NCI-H146 treated with DMSO at 0.1 percent for 48 hours (cell line): ENCODE measurements at regions not wholly inside any gene's neighbourhood (a gene's known extent, or its start where the extent isn't known, plus 50 kb on each side); places are given as distances from the start of the nearest gene placed in this dataset.

ENCODE experiments used
- DNase-seq: peaks from one replicate; lab custom pipeline; 2025; ENCODE audit not compliant: unreplicated experiment; lab: John Stamatoyannopoulos, UW

DNA sequence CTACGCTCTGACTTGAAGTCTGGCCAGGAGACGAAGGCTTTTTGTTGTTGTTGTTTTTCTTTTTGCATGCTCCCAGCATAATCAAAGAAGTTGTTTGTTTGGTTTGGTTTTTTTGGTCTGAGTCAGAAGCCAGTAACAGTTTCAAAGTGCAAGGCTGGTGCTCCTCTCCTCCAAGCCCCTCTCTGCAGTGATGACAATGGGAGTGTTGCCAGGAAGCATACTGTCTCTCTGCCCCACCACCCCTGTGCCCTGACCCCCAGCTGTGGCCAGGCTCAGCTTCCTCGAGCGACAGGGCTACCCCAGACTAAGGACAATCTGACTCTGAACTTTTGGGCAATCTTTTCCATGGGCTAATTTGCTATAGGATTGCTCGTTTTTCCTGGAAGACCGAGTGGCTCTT lies 173.8 kb upstream of the PITX1 start:
- DNase-seq, result no peak

DNA sequence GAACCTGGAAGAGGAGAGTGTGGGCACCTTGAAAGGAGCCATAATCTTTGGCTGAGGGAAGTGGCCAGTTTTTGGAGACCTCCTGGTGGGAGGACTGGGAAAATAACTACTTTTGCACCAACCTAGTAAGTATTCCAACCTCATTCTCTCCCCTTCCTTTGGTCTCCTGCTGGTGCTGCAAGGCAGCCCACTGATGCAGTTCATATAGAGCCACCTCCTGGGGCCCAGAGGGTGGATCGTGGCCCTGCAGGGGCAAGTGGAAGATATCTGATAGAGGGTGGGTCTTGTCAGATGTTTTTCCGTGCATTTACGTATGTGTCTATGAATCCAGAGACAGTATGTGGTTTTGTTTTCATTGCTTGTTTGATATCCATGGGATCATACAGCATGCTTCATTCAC lies 172.8 kb upstream of the PITX1 start:
- DNase-seq, result no peak

DNA sequence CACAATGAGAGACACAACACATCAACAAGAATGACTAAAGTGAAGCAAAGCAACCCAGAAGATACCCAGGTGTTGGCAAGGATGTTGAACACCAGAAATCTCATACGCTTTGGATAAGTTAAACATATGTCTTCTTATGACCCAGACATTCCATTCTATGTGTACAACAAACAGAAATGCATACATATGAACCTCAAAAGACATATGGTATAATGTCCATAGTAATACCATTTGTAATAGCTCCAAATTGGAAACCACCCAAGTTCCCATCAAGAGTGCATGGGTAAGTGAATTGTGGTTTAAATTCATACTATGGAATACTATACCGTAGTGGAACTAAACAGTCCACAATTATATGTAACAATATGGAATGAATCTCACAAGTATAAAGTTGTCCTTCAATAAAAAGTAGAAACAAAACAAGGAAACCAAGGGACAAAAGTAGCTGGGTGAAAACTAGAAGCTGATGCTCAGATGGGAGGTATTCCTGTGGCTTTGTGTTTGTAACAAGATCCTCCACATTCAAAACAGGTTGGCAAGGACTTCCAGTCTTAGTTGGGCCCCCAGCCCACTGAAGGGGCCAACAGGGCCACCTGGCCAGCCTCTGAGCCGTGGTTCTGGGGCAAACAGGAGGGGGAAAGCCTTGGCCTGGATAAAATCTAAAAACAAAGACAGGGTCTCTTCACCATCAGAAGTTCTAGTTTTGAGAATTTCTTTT lies 171.8 kb upstream of the PITX1 start:
- DNase-seq, result no peak

DNA sequence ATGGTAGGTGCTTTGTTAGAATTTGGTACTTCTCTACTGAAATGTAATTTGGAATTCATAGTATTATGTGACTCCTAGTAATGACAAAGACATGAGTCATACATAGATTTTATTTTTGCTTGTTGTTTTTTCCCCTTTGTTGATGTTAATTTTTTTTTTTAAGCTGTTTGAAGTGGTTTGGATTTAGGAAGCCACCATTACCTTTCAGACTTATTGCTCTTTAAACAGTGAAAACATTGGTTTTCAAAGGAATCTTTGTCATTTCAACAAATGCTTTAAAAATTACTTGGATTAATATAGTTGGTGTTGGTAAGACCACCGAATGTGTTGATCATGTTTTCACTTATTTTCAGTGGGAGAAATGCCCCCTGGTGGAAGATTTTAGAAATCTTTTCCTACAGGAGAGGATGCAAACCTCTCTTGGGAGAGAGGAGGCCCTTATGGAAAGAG lies 170.1 kb upstream of the PITX1 start:
- no peak for DNase-seq

DNA sequence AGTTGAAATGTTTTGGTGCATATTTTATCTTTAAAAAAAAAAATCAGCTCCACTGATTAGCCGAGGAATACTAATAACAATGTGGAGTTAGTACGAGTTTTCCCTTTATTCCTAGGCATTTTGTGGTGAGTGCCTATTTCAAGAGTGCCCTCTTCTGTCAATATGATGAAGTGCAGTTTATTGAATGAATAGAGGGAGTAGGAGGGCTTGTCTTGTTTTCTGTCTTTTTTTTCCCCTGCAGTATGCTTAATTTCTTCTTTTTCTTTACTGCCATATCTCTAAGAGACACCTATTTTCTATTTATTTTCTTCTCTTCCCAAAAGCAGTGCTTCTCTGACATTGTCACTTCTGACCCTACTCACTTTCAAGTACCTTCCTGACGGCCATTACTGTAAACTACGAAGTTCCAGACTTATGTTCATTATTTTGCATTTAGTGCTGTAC lies 169.6 kb upstream of the PITX1 start:
- DNase-seq, result peak; percentile 1

DNA sequence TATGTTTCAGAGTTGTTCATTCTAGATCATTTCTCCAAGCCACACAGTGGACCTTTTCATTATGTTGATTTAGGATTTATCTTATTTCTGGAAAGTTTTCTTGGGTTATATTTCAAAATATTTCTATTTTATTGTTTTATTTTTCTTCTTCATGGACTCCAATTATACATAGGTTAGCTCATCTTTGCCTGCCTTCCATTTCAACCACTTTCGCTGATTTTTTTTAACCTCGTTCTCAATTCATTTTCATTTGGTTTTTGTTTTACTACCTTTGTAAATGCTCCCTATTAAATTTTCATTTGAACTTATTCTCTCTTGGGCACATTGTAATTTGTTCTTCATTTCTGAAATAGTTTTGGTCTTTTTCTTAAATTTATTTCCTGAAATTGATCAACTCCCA lies 169.0 kb upstream of the PITX1 start:
- no peak for DNase-seq

DNA sequence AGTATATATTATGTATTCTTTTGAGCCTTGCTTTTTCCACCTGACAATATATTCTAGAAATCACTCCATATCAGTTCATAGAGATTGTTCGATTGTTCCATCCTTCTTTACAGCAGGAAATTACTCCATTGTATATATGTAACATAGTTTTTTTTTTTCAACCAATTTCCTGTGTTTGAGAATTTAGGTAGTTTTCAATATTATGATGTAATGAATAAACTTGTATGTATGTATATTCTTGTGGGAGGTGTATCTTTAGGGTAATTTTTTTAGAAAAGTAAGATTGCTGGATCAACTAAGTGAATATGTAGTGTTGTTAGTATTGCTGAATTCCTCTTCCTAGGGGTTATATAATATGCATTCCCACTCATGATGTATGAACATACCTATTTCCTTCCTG lies 165.9 kb upstream of the PITX1 start:
- DNase-seq, result no peak

DNA sequence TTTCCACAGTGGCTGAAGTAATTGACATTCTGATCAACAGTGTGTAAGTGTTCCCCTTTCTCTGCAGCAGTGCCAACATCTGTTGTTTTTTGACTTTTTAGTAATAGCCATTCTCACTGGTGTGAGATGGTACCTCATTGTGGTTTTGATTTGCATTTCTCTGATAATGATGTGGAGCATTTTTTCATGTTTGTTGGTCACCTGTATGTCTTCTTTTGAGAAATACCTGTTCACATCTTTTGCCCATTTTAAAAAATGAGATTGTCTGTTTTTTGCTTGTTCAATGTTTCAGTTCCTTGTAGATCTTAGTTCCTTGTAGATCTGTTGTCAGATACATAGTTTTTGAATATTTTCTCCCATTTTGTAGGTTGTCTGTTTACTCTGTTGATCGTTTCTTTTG lies 162.5 kb upstream of the PITX1 start:
- DNase-seq, result no peak

DNA sequence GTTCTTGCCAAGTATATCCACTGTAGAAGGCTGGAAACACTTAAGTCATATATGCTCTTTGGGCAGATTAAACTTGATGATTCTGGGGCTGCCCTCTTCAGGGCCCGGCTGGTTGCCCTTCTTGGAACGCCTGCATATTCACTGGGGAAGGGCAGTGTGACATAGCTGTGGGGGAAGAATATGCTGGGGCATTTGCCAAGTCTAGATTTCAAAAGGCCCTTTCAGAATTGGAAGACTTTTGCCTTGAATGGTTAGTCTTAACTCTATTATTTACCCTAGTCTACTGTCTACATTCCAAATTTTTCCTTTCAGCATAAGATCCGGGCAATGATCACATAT lies 161.2 kb upstream of the PITX1 start:
- no peak for DNase-seq

DNA sequence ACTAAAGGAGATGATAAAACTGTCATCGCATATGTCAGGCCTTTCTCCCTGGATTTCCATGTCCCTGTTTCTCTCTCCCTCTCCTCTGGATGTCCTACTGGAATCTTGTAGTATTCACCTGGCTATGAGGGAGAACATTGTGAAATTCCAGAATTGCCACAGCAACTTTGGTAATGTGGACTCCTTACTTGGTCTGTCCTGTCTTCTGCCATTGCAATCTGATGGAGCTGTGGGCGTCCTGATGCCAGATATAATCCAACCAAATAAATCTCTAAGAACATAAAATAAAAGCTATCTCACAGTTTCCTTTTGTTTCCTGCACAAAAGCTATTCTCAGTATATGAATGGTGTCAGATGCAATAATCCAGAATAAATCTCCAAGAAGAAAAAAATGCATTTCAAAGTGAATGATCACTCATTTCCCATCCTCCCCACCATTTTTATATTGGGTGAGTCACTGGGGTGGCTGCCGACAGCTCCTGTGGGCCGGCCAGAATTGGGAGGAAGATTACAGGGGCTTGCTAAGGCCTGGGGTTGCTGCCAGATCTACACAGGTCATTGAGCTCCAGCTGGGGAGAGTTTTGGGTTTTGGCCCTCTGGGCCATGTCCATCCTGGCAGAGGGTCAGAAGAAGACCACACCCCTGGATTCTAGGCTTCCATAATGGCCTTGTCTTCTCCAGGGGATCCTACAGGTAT lies 160.7 kb upstream of the PITX1 start:
- DNase-seq, result no peak

DNA sequence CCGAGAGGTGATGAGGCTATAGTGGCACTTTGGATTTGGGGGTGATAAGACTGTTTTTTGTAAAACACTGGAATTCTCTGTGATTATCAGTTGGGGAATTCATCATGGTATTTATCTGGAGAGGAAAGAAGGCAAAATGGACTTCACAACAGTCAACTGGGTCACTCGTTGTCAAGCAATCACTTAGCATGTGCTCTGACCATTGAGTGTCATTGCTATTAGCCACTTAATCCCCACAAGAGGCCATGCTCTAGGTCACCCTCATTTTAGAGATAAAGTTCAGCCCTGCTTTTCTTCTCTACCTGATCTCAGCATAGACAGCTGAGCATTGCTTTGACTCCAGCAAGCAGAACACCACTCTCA lies 160.1 kb upstream of the PITX1 start:
- no peak for DNase-seq

DNA sequence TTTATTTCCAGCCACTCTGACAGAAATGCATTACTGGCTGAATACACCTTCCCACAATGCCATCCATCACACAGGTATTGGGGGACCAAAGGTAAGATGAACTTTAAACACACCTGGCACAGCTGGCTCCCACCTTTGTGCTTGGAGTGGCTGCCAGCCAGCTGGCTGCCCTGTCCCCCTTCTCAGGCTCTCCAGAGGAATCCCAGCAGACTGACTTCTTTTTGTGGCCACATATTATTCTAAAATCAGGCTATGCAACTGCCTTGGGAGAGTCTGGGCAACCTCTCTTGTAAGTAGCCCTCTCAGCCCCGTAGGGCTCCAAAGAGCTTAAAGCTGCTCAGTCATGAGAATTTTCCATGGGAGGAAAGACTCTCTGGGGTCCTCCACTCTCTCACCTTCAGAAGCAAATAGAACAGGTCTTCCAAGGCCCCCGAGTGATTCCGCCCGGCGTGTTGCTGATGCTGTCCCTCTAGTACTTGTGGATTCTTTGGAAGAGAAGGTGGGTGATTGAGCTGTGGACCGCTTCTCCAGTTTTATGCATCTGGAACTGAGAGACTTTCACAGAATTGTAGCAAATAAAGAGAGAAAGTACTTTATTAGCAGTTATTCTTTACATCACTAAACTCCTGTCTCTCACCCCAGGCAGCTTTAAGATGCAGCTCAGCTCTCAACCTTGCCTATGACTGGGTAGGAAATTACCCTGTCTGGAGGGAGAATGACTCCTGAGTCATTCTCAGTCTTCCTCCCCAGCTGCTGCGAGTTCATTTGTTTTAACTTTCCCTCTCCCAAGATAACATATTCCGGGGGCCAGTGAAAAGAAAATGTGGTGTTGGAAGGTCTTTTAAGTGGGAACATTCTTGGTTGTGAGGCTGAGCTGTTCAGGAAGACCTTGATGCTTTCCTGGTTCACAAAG lies 159.4 kb upstream of the PITX1 start:
- DNase-seq, result no peak

DNA sequence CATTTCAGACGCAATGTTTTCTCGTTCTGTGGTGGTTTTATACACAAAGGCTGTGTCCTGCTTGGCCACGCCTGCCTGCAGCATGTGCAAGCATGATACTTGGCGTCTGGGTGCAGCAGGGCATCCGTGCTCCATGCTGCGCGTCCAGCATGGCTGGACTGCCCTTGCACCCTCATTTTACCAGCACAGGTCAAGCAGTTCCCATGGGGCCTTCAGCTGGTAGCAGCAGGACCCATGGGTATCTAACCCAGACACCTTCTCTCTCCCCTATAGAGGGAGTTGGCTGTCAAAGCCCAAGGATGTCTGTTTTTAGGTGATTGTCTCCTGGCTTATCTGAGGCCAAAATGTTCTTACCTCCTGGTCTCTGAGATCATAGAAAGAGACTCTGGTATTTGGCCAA lies 158.3 kb upstream of the PITX1 start:
- no peak for DNase-seq

DNA sequence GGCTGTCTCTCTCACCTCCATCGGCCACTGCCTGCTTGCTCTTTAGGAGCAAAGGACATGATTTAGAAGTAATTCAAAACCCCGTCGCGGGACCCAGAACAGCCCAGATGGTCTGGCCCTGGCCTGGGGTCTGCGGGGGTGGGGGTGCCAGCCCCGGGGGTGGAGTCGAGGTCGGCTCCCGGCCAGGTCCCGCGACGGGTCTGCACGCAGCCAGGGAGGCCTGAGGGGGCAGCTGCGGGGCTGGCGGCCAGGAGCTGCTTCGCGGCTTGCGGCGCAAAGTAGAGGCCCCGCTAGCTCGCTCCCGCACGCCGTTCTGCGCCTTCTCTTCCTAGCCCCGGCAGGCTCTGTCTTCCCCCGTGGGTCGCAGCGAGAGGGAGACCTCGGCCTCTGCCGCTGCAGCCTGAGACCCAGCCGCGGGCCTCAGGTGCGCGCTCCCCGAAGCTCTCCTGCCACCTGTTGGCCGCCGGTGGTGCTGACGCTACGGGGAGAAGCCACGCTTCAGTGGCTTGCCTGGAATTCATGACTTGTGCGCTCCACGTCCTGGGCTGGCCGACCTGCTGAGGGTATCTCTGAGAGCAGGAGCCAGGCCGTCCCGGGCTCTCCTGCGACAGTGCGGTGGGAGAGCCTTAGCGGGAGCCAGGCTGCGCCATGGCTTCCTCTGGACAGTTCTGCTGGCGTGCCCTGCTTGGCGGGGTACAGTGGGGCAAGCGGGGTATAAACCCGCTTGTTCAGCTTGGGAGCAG lies 157.2 kb upstream of the PITX1 start:
- peak; percentile 48 for DNase-seq

DNA sequence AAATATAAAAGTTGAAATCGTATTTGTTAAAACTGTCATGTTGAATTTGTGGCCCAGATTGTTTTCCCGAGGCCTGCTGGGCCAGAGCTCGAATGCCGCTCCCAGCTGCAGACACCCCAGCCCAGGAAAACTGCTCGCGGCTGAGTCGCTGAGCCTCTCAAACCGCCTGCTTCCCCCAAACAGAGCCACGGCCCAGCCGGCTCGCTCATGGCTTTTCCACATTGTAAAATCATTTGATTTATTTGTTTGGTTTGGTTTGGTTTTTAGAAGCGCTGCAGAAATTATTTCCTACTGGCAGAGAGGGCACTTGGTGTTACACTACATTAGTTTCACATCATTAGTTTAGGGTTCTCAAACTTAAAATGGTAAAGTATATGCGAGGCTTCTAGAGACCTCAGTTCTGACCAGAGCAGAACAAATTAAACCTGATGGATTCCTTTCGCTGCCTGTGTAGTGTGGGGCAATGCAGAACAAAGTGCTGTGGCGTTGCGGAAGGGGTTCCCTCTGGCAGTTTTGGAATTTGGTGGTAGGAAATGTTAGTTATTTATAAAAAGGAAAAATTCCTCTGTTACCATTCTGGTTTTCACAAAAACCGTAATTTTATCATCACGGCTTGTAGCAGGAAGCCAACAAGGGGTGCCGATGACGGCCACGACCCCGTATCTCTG lies 156.5 kb upstream of the PITX1 start:
- DNase-seq, result no peak

DNA sequence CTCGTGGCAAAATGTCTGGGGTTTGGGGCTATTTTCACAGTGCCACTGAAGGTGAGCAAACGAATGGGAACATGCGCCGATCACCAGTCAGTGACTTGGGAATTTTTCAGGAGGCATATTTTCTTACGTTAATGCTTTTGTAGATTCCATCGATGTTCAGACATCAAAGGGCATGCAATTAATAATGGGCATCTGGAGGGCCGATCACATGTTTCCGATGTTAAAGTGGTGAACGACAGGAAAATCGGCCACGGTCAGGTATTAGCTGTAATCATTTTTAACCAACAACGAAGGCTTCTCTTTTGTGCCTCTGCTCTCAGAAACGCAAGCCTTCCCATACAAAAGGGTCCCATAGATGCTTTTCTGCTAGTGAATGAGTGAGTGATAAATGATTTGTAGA lies 155.0 kb upstream of the PITX1 start:
- no peak for DNase-seq

DNA sequence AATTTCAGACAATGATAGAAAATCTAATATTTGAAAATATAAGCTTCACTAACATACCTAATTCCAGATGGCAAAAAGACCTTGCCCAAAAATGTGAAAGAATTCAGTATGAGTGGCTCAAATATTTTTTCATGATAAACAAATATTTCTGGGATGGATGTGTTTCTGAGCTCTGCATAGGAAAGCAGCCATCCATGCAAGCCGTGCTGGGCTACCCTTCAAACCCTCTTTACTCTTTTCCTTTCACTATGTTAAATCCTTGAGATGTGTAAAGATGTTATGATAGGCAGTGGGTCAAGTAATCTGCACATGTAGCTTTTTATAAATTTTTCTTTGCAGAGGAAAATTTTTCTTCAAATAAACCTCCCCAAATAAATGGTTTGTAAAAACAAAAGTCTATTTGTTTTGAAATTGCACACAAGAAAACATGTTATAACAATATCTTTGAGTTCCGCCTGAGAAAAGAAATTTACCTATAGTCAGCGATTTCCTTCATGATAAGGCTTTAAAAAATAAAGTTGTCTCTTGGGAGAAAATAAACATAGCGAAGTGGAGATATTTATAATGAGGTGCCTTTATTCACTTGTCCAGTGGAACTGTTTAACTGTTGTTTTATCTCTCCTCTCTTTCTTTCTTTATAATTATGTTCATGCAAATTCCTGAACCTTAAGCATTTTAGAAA lies 154.3 kb upstream of the PITX1 start:
- DNase-seq, result no peak

DNA sequence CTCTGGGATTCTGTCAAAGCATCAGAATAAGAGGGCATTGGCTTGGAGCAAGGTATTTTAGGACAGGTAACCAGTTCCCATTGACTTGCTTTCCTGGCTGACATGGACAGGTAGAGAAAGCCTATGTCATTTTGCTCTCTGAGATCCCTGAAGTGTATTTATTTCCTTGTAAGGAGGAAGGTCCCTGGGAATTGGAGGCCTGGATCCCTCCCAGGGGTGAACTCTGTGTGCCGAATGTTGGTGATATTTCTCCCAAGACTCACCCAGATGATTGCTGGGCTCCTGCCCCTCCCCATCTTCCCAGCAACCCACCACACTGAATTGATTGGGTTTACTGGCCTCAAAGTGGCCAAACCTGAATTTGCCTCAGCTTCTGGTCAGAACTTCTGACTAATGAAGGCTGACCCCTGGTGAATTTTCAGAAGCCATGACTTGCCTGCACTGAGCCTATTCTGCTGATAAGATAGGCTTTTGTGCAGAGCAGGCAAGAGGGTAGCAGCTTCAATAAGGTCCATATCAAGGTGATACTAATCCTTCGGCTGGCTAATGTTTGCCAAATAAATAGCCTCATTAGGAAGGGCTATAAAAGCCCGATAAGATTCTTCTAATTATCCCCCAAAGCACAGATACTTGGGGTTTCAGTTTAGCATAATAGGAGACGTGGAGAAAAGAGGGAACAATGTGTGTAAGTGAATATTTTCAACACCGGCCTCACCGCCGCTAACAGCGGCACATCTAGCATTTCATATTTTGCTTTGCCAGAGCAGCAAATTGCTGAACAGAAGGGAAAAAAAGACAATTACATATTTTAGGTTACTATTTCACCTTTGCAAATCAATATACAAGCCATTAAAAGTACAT lies 152.9 kb upstream of the PITX1 start:
- peak; percentile 28 for DNase-seq

DNA sequence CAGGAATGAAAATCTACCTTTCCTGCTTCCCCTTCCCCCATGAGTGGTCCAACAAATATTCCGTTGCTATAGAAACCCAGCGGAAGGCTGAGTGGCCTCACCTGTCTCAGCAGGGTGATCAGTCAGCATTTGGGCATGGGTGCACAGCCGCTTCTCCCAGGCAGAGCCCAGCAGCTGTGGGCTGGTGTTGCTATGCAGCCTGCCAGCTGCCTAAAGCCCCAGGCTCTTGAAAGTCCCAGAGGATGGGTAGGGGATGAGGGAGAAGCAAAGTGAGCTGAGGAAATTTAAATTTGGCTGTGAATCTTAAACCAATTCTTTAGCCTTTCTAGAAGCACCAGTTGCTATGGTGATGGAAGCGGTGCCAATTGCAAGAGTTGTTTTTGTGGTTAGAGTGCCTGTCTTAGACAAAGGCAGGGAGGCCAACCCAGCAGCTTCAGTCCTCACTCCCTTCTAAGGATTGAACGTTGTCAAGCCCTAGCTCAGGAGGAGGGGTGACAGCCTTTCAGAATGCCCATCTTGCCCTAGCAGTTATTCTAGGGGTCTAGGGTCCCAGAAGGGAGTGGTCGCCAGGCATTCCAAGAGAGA lies 151.5 kb upstream of the PITX1 start:
- peak; percentile 33 for DNase-seq
